Adipocyte (in vitro differentiated cells): ENCODE measurements at regions not wholly inside any gene's neighbourhood (a gene's known extent, or its start where the extent isn't known, plus 50 kb on each side); places are given as distances from the start of the nearest gene placed in this dataset.
A peak's percentile ranks its signal among the peaks of the same experiment; 100 is the strongest.

Source experiments
- DNase-seq: peaks from one replicate; pipeline ENCODE4 v3.0.0-alpha.2; 2015; ENCODE audit warnings: low read depth
- H3K27me3 ChIP-seq: replicated peaks from 2 replicates; pipeline ENCODE4 v1.7.0; 2013; ENCODE audit warnings: mild to moderate bottlenecking, low read length, moderate library complexity; ENCODE audit not compliant: control insufficient read depth, insufficient read depth
- H3K36me3 ChIP-seq: 2 replicates; pipeline ENCODE4 v1.7.0; 2013; ENCODE audit warnings: low read length, mild to moderate bottlenecking, moderate library complexity; ENCODE audit not compliant: control insufficient read depth, insufficient read depth, severe bottlenecking
- H3K4me1 ChIP-seq: 2 replicates; pipeline ENCODE4 v1.7.0; 2013; ENCODE audit warnings: mild to moderate bottlenecking, low read length, moderate library complexity; ENCODE audit not compliant: control insufficient read depth, insufficient read depth
- H3K4me3 ChIP-seq: 2 replicates; pipeline ENCODE4 v1.7.0; 2013; ENCODE audit warnings: mild to moderate bottlenecking, low read length, moderate library complexity
- H3K9ac ChIP-seq: 2 replicates; pipeline ENCODE4 v1.7.0; 2013; ENCODE audit warnings: mild to moderate bottlenecking, low read length, moderate library complexity
- H3K9me3 ChIP-seq: 2 replicates; pipeline ENCODE4 v1.7.0; 2013; ENCODE audit warnings: mild to moderate bottlenecking, low read length, moderate library complexity; ENCODE audit not compliant: control insufficient read depth

GRCh38 chr16:17729820-17730219 is 259.1 kb upstream of the XYLT1 start:
- Histone ChIP-seq H3K9ac (no peak overlapping the region), H3K4me3 (no peak overlapping the region), H3K9me3 (peaks cover 2% of the 10 kb centered on the region), H3K27me3 (no peaks in the 10 kb centered on the region), H3K36me3 (no peaks in the 10 kb centered on the region), H3K4me1 (no peaks in the 10 kb centered on the region)
- DNase-seq: no peak

- Histone ChIP-seq H3K9ac (no peak overlapping the region), H3K4me1 (peaks cover 10% of the 10 kb centered on the region), H3K4me3 (no peak overlapping the region), H3K27me3 (no peaks in the 10 kb centered on the region), H3K9me3 (peaks cover 2% of the 10 kb centered on the region), H3K36me3 (no peaks in the 10 kb centered on the region)
- no peak for DNase-seq
Observed at GRCh38 chr16:17728196-17728595, 257.4 kb upstream of the XYLT1 start.

- H3K4me1 ChIP-seq: peaks cover 10% of the 10 kb centered on the region
- H3K36me3 ChIP-seq: no peaks in the 10 kb centered on the region
- DNase-seq: peak; percentile 8
- H3K27me3 ChIP-seq: no peaks in the 10 kb centered on the region
- H3K9me3 ChIP-seq: no peaks in the 10 kb centered on the region
- H3K9ac ChIP-seq: no peak overlapping the region
- peak overlapping the region; percentile 19 for H3K4me3 ChIP-seq
Observed at GRCh38 chr16:17724242-17724898, 253.6 kb upstream of the XYLT1 start.

GRCh38 chr16:17723531-17724134 is 252.9 kb upstream of the XYLT1 start:
- peaks cover 10% of the 10 kb centered on the region for H3K4me1 ChIP-seq
- H3K9ac ChIP-seq: no peak overlapping the region
- no peak overlapping the region for H3K4me3 ChIP-seq
- no peaks in the 10 kb centered on the region for H3K36me3 ChIP-seq
- no peaks in the 10 kb centered on the region for H3K9me3 ChIP-seq
- no peak for DNase-seq
- H3K27me3 ChIP-seq: no peaks in the 10 kb centered on the region

DNA sequence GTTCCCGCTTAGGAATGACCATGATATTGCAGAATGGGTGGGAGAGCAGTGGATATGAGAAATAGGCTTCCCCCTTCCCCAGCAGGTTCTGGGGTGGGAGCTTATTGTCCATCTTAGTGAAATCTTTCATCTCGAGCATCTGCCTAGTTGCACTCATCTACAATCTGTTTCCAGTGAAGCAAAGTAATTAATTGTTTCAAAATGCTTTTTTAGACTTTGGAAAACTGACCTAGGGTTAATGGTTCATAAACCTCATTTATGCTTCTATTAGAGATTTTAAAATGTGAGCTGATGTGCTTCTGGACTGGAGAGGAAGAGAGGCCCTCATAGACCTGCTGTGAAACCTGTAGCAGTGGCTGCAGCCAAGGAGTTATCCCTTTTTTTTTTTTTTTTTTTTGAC is 247.7 kb upstream of the XYLT1 start:
- Histone ChIP-seq H3K9me3 (peaks cover 6% of the 10 kb centered on the region), H3K36me3 (no peaks in the 10 kb centered on the region), H3K27me3 (no peaks in the 10 kb centered on the region), H3K4me3 (no peak overlapping the region), H3K4me1 (no peaks in the 10 kb centered on the region), H3K9ac (no peak overlapping the region)
- no peak for DNase-seq

- Histone ChIP-seq H3K4me1 (no peaks in the 10 kb centered on the region), H3K9me3 (peaks cover 8% of the 10 kb centered on the region), H3K4me3 (no peak overlapping the region), H3K27me3 (no peaks in the 10 kb centered on the region), H3K36me3 (no peaks in the 10 kb centered on the region), H3K9ac (no peak overlapping the region)
- no peak for DNase-seq
Observed at GRCh38 chr16:17705847-17706246, 235.1 kb upstream of the XYLT1 start.

GRCh38 chr16:17696616-17697015 is 225.9 kb upstream of the XYLT1 start:
- H3K36me3 ChIP-seq: no peaks in the 10 kb centered on the region
- peaks cover 1% of the 10 kb centered on the region for H3K4me1 ChIP-seq
- DNase-seq: no peak
- no peaks in the 10 kb centered on the region for H3K9me3 ChIP-seq
- no peak overlapping the region for H3K4me3 ChIP-seq
- H3K9ac ChIP-seq: no peak overlapping the region
- H3K27me3 ChIP-seq: peaks cover 15% of the 10 kb centered on the region

GRCh38 chr16:17692484-17692883 is 221.7 kb upstream of the XYLT1 start:
- H3K36me3 ChIP-seq: no peaks in the 10 kb centered on the region
- peaks cover 19% of the 10 kb centered on the region for H3K27me3 ChIP-seq
- H3K4me3 ChIP-seq: no peak overlapping the region
- no peaks in the 10 kb centered on the region for H3K9me3 ChIP-seq
- DNase-seq: no peak
- peaks cover 10% of the 10 kb centered on the region for H3K4me1 ChIP-seq
- no peak overlapping the region for H3K9ac ChIP-seq

DNA sequence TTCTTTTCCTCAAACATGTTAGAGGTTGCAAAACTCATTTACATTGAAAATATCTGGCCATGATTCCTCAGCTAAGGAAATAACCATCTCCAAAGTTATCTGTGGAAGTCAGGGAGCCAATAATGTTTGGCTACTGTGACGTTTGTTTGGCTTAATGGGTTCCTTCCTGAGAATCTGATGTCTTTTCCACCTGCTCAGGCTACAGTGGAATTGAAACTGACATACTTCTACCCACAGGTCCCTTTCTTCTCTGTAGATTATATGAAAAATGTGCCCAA is 221.1 kb upstream of the XYLT1 start:
- Histone ChIP-seq H3K27me3 (peaks cover 19% of the 10 kb centered on the region), H3K9ac (no peak overlapping the region), H3K9me3 (no peaks in the 10 kb centered on the region), H3K36me3 (no peaks in the 10 kb centered on the region), H3K4me3 (no peak overlapping the region), H3K4me1 (peaks cover 10% of the 10 kb centered on the region)
- DNase-seq: no peak

- Histone ChIP-seq H3K4me1 (peaks cover 10% of the 10 kb centered on the region), H3K27me3 (peaks cover 19% of the 10 kb centered on the region), H3K4me3 (peak overlapping the region; percentile 9), H3K9ac (no peak overlapping the region), H3K9me3 (no peaks in the 10 kb centered on the region), H3K36me3 (no peaks in the 10 kb centered on the region)
- no peak for DNase-seq
Observed at GRCh38 chr16:17691106-17691898, 220.5 kb upstream of the XYLT1 start.

DNA sequence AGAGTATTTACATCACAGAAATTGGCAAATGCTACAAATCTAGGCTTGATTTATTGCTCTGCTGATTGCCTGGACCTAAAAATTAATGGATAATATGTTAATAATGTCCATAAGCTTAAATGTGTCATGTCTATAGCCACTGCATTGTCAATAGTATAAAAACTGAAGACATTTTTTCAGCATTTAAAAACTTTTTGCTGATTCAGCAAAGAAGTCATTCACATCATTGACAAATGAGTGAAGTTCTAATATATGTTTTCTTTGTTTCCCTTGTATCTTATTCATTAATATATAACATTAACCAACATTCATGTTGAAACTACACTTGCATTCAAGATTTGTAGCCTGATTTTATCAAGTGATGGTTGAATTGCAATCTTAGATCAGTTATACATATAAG is 214.7 kb upstream of the XYLT1 start:
- H3K27me3 ChIP-seq: peaks cover 11% of the 10 kb centered on the region
- no peak for DNase-seq
- no peaks in the 10 kb centered on the region for H3K4me1 ChIP-seq
- no peak overlapping the region for H3K9ac ChIP-seq
- H3K9me3 ChIP-seq: peaks cover 1% of the 10 kb centered on the region
- H3K36me3 ChIP-seq: no peaks in the 10 kb centered on the region
- H3K4me3 ChIP-seq: no peak overlapping the region
